KMS-11 (cell line): ENCODE measurements at regions not wholly inside any gene's neighbourhood (a gene's known extent, or its start where the extent isn't known, plus 50 kb on each side); places are given as distances from the start of the nearest gene placed in this dataset.

Experiments
- H2AFZ ChIP-seq: fragments of 200-600 bp; sonication (generic); 2 replicates; pipeline ENCODE4 v1.6.1; 2016; ENCODE audit warnings: antibody characterized with exemption, mixed run types, low read depth
- H3K27ac ChIP-seq: fragments of 200-600 bp; sonication (generic); 2 replicates; pipeline ENCODE4 v1.6.1; 2016; ENCODE audit warnings: mild to moderate bottlenecking, mixed run types
- H3K27me3 ChIP-seq: fragments of 200-600 bp; sonication (generic); 2 replicates; pipeline ENCODE4 v1.6.1; 2017; ENCODE audit warnings: mild to moderate bottlenecking, low read depth, mixed run types, moderate library complexity; ENCODE audit not compliant: insufficient read depth
- H3K36me3 ChIP-seq: fragments of 200-600 bp; sonication (generic); 2 replicates; pipeline ENCODE4 v1.6.1; 2017; ENCODE audit warnings: mild to moderate bottlenecking, mixed run types; ENCODE audit not compliant: insufficient read depth
- H3K4me1 ChIP-seq: fragments of 200-600 bp; sonication (generic); 2 replicates; pipeline ENCODE4 v1.6.1; 2016; ENCODE audit warnings: mild to moderate bottlenecking, low read depth, mixed run types; ENCODE audit not compliant: poor library complexity, severe bottlenecking
- H3K4me2 ChIP-seq: fragments of 200-600 bp; sonication (generic); 2 replicates; pipeline ENCODE4 v1.7.0; 2016; ENCODE audit warnings: mild to moderate bottlenecking, mixed run types
- H3K4me3 ChIP-seq: fragments of 200-600 bp; sonication (generic); IDR thresholded peaks from 2 replicates; pipeline ENCODE4 v1.6.1; 2017; ENCODE audit warnings: low read depth, low read length, mixed read lengths; ENCODE audit not compliant: insufficient read depth
- H3K79me2 ChIP-seq: fragments of 200-600 bp; sonication (generic); 2 replicates; pipeline ENCODE4 v1.6.1; 2016; ENCODE audit warnings: low read depth, mixed run types; ENCODE audit not compliant: insufficient read depth
- H3K9ac ChIP-seq: fragments of 200-600 bp; sonication (generic); 2 replicates; pipeline ENCODE4 v1.6.1; 2016; ENCODE audit warnings: mild to moderate bottlenecking, mixed run types
- H4K20me1 ChIP-seq: fragments of 200-600 bp; sonication (generic); 2 replicates; pipeline ENCODE4 v1.6.1; 2016; ENCODE audit warnings: mild to moderate bottlenecking, mixed run types; ENCODE audit not compliant: insufficient read depth
- TF ChIP-seq, protein P1 (sequence below): fragments of 200-600 bp; sonication (generic); conservative IDR thresholded peaks from 2 replicates; pipeline ENCODE4 v1.6.1; 2017; ENCODE audit warnings: low read depth, mild to moderate bottlenecking, antibody characterized with exemption, low read length, moderate library complexity, mixed read lengths

DNA sequence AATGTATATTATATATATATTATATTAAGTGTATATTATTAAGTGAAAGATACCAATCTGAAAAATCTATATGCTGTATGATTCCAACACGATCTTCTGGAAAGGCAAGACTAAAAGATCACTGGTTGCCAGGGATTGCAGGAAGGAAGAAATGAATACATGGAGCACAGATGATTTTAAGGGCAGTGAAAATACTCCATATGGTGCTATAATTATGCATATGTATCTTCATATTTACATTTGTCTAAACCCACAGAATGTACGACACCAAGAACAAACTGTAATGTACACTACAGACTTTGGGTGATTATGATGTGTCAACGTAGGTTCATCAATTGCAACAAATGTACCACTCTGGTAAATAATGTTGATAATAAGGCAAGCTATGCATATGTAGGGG lies 194.7 kb upstream of the MME start:
- Histone ChIP-seq H2AFZ (no peak overlapping the region), H3K27me3 (no peaks in the 10 kb centered on the region), H3K4me2 (no peak overlapping the region), H3K36me3 (no peaks in the 10 kb centered on the region), H3K4me3 (no peak overlapping the region), H3K27ac (no peak overlapping the region), H3K79me2 (no peaks in the 10 kb centered on the region), H3K9ac (no peak overlapping the region), H3K4me1 (no peaks in the 10 kb centered on the region), H4K20me1 (no peaks in the 10 kb centered on the region)
- TF ChIP-seq, protein P1, sequence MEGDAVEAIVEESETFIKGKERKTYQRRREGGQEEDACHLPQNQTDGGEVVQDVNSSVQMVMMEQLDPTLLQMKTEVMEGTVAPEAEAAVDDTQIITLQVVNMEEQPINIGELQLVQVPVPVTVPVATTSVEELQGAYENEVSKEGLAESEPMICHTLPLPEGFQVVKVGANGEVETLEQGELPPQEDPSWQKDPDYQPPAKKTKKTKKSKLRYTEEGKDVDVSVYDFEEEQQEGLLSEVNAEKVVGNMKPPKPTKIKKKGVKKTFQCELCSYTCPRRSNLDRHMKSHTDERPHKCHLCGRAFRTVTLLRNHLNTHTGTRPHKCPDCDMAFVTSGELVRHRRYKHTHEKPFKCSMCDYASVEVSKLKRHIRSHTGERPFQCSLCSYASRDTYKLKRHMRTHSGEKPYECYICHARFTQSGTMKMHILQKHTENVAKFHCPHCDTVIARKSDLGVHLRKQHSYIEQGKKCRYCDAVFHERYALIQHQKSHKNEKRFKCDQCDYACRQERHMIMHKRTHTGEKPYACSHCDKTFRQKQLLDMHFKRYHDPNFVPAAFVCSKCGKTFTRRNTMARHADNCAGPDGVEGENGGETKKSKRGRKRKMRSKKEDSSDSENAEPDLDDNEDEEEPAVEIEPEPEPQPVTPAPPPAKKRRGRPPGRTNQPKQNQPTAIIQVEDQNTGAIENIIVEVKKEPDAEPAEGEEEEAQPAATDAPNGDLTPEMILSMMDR = no peak

DNA sequence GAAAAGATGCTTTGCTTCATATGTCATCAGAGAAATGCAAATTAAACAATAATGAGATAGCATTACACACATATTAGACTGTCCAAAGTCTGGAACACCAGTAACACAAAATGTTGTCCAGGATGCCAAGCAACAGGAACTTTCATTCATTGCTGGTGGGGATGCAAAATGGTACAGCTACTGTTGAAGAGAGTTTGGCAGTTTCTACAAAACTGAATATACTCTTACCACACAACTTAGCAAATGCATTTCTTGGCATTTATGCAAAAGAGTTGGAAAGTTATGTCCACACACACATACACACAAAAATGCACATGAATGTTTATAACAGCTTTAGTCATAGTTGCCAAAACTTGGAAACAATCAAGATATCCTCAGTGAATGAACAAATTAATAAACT lies 195.2 kb upstream of the MME start:
- H3K27me3 ChIP-seq = no peaks in the 10 kb centered on the region
- H3K27ac ChIP-seq = no peak overlapping the region
- H3K4me3 ChIP-seq = no peak overlapping the region
- H3K4me1 ChIP-seq = no peaks in the 10 kb centered on the region
- H4K20me1 ChIP-seq = no peaks in the 10 kb centered on the region
- no peak overlapping the region for H3K4me2 ChIP-seq
- no peak overlapping the region for H3K9ac ChIP-seq
- no peaks in the 10 kb centered on the region for H3K36me3 ChIP-seq
- TF ChIP-seq, protein P1 = no peak
- no peak overlapping the region for H2AFZ ChIP-seq
- H3K79me2 ChIP-seq = no peaks in the 10 kb centered on the region

DNA sequence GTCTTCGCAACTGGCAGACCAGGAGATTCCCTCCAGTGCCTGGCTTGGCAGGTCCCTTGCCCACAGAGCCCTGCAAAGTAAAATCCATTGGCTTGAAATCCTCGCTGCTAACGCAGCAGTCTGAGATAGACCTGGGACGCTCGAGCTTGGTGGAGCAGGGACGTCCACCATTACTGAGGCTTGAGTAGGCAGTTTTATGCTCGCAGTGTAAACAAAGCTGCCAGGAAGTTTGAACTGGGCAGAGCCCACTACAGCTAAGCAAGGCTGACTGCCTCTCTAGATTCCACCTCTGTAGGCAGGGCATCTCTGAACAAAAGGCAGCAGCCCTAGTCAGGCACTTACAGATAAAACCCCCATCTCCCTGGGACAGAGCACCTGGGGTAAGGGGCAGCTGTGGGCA lies 205.0 kb upstream of the MME start:
- Histone ChIP-seq H3K36me3 (no peaks in the 10 kb centered on the region), H3K4me3 (no peak overlapping the region), H3K27me3 (no peaks in the 10 kb centered on the region), H3K79me2 (no peaks in the 10 kb centered on the region), H3K27ac (no peak overlapping the region), H2AFZ (no peak overlapping the region), H3K4me2 (no peak overlapping the region), H3K9ac (no peak overlapping the region), H4K20me1 (no peaks in the 10 kb centered on the region), H3K4me1 (no peaks in the 10 kb centered on the region)
- TF ChIP-seq, protein P1 = no peak

DNA sequence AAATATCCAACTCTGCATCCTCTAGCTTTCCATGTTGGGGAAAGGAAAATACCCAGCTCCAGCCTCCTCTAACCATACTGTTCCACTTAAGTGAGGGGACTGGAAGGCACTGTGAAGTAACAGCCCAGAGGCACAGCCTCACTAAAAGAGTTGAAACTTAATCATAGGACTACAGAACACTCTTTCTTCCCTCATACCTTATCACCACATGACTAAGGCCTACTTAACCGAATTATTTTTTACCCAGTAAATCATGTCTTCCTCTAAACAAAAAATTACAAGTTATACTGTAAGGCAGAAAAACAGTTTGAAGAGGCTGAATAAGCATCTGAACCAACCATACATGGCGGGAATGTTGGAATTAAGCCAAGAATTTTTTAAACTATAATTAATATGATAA lies 207.4 kb upstream of the MME start:
- H3K27ac ChIP-seq = no peak overlapping the region
- H3K9ac ChIP-seq = no peak overlapping the region
- no peak overlapping the region for H3K4me3 ChIP-seq
- no peaks in the 10 kb centered on the region for H3K36me3 ChIP-seq
- H3K4me2 ChIP-seq = no peak overlapping the region
- no peaks in the 10 kb centered on the region for H4K20me1 ChIP-seq
- H3K79me2 ChIP-seq = no peaks in the 10 kb centered on the region
- TF ChIP-seq, protein P1 = no peak
- H3K27me3 ChIP-seq = no peaks in the 10 kb centered on the region
- no peak overlapping the region for H2AFZ ChIP-seq
- H3K4me1 ChIP-seq = no peaks in the 10 kb centered on the region

DNA sequence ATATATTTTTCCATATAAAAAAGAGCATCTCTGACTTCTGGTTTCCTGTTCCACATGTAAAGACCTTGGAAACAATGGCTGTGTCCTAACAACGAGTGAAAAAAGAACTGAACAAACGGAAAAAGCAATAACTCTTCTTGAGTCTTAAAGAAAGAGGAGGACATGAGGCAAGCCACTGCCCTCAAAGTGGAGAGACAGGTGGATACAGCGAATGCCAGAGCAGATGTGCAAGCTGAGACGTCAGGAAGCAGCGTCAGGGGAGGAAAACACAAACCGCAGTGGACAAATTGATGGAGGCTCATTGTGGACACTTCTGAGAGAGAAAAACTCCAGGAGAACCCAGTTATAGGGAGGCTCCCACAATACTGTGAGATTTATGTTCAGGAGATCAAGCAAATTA lies 208.0 kb upstream of the MME start:
- Histone ChIP-seq H2AFZ (no peak overlapping the region), H3K27ac (no peak overlapping the region)

More for the DNA sequence above, 208.0 kb upstream of the MME start:
- Histone ChIP-seq H4K20me1 (no peaks in the 10 kb centered on the region), H3K4me2 (no peak overlapping the region), H3K4me3 (no peak overlapping the region), H3K27me3 (no peaks in the 10 kb centered on the region), H3K36me3 (no peaks in the 10 kb centered on the region), H3K79me2 (no peaks in the 10 kb centered on the region), H3K9ac (no peak overlapping the region), H3K4me1 (no peaks in the 10 kb centered on the region)
- TF ChIP-seq, protein P1 = no peak
